ENCODE measurements at regions not wholly inside any gene's neighbourhood (a gene's known extent, or its start where the extent isn't known, plus 50 kb on each side); places are given as distances from the start of the nearest gene placed in this dataset.
"Not testable (repeated sequence)": the region's sequence is repeated elsewhere in the genome, so short reads cannot be mapped to it uniquely, and the experiment has no call there.

DNA sequence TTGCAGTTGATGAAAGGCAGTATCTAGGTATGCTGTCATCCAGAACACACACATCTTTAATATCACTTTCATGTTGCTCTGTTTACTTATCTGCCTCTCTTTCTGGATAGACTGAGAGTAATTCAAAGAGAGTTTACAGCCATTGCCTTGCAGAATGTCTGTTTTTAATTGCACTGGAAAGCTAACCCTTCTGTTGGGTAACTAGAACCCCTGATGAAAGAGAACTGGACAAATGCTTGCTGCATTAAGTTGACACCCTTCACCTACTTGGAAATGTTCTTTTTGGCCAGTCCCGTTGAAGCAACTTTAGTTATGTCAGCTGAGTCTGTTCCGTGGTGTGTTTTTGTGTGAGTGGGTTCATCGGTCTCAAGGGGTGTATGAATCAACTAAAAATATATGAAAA, 383.8 kb upstream of the CITED2 start:
- intact Hi-C loops (cut with DNase I) = no loop called here
- no peak for DNase-seq

DNA sequence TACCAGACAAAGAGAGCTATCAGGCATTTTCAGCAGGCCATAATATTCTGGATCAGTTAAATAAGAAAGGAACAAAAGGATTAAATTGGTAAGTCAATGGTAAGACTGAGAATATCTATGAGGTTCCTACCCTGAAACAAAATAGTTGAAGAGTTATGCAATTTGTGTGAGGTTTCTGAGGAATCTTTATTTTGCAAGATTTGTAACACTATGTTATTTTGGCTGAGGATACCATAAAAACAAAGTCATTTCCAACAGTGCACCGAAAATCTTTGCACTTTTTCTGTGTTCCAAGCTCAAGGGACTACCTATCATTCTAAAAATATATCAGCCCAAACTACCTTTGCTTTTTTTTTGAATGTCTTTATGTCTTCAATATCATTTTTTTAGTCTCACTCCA, 383.3 kb upstream of the CITED2 start:
- intact Hi-C loops (cut with DNase I) = no loop called here
- no peak for DNase-seq

GRCh38 chr6:139756381-139756780, 381.9 kb upstream of the CITED2 start:
- intact Hi-C loops (cut with DNase I) = no loop called here
- DNase-seq = no peak

DNA sequence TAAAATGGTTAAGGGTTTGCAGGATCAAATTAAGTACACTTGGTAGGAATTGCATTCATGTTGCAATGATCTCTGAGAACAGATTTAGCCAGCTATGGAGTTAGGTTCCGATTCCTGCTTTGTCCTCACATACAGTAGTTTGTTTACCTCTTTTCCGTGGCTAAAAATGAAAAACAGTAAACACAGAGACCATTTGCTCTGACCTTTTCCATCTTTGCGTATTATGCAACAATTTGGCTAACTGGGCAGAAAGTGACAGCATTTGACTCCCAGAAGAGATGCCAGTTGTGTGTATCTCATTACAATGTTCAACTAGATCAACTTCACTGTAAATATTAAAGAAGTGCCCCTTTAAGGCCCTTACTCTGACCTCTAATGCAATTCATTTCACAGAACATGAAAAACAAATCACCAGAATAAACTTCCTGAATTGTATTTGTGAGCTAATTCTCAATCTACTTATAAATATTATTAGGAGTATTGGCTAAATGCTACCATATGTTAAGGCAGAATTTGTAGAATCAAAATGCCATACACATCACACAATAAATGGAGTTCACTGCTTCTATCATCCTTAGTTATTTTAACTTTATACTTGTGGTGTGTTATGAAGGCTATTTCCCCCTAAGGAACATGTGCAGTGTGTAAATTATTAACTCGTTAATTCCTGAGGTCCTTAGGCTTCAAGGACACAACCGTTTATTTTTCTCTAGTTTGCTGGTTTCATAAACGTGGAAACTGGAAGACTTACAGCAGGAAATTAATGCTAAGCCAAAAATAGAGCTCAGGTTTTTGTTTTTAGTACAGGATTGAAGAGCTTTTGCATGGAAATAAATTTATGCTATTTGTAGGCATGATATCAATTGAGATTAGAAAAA, 380.7 kb upstream of the CITED2 start:
- intact Hi-C loops (cut with DNase I) = no loop called here
- DNase-seq = no peak

DNA sequence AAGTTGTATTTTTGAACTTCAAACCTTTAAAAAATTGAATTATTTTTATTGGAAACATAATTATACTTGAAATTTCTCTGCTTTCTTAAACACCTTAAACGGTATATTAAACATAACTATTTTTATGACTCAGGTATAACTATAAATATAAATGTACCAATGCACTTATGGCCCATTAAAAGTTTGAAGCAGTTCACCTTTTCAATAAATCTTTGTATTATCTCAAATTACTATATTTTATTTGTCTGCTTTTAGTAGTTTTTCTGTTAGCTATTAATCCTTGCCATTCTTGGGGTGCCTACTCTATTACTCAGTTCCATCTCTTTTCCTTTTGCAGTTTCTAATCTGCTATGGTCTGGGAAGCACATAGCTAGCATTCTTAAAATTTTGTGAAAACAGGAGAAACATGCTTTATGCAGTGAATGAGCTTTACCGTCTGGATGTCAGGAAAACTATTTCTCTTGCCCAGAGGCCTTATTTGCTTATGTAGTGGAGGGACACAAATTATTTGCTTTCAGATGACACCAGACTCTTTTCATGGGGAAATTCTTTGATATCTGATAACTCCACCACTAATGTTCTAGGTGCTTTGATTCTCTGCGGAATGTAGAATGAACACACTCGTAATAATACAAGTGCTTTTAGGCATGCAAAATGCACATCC, 378.9 kb upstream of the CITED2 start:
- DNase-seq = no peak
- intact Hi-C loops (cut with DNase I) = no loop called here

DNA sequence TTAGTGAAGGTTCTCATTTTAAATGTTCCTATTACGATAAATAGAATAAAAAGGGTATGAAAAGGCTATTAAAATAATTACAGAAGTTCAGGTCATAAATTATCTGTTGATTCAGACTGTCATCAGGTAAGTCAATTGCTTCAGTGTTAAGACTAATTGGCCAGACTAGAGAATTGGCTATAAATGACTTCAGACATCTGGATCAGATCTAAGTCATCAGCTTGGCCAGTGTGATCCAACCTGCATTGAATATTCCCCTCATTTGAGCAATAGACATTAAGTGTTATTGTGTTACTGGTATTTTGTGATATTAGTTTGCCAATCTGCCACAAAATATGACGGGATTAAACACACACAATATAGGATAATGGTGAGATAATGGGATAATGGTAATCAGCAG, 377.6 kb upstream of the CITED2 start:
- no peak for DNase-seq
- intact Hi-C loops (cut with DNase I) = no loop called here

- intact Hi-C loops (cut with DNase I) = no loop called here
Measured at GRCh38 chr6:139751179-139751578, 376.7 kb upstream of the CITED2 start.

DNA sequence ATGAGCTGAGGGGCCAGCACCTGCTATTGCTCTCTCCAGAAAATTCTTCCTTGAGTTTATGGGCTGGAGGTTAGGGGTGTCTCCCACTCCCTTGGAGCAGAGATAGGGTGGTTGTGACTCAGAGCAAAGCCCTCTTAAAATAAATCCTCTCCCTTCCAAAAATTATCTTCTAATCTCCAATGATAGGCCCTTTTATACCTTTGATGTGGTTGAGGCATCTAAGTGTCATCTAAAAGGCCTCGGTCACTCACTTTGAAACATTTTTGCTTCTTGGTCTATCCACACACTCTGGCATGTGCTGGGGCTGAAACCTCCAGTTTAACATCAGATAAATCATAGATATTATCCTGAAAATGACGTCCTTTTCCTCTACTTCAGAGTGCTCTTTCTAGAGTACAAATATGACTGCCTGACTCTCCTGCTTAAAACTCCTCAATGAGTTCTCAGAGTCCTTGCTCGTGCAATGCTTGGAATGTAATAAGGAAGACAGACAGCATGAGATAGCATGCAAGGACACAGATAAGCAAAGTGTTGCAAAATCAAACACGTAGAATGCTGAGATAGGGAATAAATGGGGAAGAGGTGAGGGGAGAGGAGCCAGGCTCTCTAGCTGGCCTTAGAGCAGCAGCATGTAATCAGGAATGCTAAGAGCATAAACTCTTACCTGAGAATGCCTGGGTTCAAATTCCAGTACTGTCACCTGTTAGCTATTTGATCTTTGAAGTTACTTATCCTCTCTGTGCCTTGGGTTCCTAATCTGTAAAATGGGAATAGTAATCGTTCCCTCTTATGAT, 374.1 kb upstream of the CITED2 start:
- no peak for DNase-seq
- intact Hi-C loops (cut with DNase I) = no loop called here

More at GRCh38 chr6:139751179-139751578, 376.7 kb upstream of the CITED2 start:
- DNase-seq = no peak

DNA sequence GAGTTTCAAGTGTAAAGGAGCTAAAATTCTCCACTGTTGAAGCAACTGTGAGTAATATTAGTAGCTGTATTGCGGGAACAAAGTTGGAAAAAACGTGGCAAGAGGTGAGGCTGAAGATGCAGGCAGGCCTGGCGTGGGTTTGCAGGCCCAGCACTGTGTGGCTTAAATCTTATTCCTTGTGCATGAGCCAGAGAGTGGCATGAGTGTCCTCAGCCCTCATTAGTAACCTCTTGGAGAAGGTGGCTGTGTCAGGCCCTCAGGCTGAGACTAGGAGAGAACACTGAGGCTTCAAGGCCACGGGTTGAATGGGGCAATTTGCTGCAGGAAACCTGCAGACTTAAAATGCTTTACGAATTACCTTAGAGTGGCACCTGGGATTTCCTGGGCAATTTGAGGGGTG, 372.7 kb upstream of the CITED2 start:
- no peak for DNase-seq
- intact Hi-C loops (cut with DNase I) = no loop called here

DNA sequence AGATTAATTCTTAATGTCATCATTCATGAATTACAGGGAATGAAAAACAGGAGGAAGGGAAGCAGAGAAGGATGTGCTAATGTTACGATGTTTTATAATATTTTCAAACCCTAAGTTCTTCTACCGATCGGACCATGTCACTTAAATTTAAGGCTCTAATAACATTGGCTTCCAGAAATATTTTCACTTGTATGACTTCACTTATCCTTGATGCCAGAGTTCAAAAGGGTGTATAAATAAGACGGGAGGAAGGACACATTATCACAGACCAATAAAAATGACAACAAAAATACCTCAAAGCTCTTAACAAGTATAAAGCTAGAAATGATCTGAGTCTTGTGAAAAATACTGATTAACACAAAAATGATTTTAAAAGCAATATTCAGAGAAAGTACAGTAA, 370.4 kb upstream of the CITED2 start:
- no peak for DNase-seq
- intact Hi-C loops (cut with DNase I) = no loop called here

DNA sequence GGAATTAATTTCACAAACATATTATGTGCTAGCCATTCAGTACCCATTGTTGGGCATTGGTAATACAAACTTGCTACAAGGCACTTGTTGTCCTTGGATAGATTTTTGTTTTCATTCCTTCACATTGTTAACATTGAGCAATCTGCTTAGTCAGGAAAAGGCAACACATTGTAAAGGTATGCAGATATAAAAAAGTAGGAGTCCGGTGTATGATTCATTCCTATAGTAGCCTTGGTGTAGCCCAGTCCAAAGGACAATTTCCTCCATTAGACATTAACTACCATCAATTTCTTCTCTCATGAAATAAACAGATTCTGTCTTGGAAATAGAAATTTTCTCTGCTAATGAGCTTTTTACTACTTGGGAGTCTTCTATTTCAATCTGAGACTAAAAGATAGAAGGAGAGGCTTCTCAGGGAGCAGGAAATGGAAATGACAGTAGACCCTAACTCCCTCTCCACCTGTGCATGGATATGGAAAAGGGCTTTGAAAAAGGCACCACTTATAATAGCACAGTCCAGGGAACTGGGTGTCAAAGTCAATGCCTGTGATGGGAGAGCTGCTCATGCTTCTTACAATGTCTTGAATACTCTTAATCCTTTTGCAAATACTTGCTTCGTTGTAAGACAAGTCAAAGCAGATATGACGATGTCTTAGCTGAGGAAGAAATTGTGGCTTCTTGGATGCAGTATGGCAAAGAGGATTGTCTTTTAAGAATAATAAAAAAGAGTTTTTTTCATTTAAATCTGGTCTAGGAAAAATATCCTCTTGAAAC, 369.4 kb upstream of the CITED2 start:
- intact Hi-C loops (cut with DNase I) = no loop called here
- DNase-seq = no peak

DNA sequence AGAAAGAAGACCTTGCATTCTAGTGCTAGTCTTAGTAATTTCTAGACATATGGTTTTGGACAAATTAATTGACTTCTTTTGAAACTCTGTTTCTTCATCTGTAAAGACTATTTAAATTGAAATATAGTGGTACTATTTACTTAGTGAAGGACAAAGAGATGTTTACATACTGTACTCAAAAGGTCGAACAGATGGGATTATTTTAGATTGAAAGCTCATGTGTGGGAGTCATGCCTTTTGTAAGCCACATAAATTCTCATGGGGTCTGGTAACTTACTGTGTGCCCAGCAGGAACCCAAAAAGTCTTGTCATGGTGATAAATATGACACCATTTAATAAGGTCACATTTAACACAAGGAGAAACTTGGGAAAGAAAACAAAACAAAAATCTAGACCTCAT, 368.2 kb upstream of the CITED2 start:
- no peak for DNase-seq
- intact Hi-C loops (cut with DNase I) = no loop called here

DNA sequence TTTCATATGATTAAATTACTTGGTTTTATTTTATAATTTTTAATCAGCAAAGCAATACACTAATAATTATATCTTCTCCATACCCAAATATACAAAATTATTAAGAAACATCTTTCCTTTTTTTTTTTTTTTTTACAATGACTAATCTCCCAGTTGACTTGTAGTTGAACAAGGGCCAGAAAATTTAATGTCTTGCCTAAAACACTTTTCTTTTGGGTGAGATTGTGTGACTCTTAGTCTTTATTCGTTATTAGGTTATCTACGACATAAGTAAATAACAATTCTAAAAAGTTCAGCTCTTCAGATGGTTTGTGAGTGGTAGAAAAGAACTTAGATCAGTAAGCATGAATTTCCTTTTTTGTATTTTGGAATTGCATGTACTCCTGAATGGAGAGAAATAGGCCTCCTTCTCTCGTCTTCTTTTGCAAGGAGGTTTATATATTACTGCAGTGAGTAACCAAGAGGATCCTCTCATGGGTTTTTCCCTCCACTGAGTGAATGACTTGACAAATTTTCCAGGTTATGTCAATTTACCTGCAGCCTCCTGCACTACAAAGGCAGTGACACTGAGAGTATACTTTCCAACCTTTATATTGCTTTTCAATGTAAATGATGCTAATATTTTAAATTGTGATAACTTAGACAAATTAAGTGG, 364.5 kb upstream of the CITED2 start:
- DNase-seq = peak in 1 of 42 donors; percentile 4
- intact Hi-C loops (cut with DNase I) = no loop called here

- no peak for DNase-seq
- intact Hi-C loops (cut with DNase I) = no loop called here
Measured at GRCh38 chr6:139736325-139736906, 362.0 kb upstream of the CITED2 start.

DNA sequence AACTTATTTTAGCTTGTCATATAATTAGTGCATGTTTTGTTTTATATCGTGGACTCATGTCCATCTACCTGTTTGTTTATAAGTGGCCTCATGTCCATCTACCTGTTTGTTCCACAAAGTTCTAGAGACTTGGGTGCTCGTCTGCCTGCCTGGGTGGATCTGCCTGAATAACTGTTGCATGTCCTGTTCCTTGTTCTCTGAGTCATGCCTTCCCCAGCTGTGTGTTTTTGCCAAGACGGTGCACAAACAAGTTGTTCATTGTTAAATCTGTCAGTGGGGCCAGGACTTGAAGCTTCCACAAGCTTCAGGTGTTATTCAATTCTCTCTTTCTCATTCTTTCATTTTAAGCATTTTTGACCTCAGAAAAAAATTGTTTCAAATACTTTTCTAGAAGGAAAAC, 358.0 kb upstream of the CITED2 start:
- intact Hi-C loops (cut with DNase I) = no loop called here
- DNase-seq = no peak

GRCh38 chr6:139730340-139730974, 356.0 kb upstream of the CITED2 start:
- intact Hi-C loops (cut with DNase I) = no loop called here
- DNase-seq = no peak

DNA sequence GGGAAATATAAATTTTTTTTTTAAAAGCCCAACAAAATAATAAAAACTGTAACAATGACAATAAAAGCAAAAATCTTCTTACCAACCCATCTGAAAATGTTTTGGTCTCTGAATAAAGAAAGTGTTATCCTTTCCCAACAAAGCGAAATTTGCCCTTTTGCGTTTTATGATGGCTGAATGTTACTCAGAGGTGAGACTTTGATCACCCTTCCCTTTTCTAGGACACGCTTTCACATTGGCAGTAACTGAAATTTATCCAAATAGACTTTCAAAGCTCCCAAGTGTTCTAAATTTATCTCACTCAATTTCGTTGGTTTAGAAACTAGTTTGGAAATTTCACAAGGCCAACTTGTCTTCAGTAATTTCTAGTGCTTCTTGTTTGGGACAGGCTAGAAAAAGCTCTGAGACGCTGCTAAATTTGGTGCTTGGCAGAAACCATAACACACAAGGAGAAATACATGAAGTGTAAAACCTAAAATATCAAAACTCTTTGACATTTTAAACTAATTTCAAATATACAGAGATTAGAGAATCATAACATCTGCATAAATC, 354.5 kb upstream of the CITED2 start:
- intact Hi-C loops (cut with DNase I) = no loop called here
- DNase-seq = no peak

- intact Hi-C loops (cut with DNase I) = not testable (repeated sequence)
Measured at GRCh38 chr6:139726272-139726671, 351.8 kb upstream of the CITED2 start.

More at GRCh38 chr6:139726272-139726671, 351.8 kb upstream of the CITED2 start:
- not testable (repeated sequence) for DNase-seq

Data from head of caudate nucleus (tissue), 42 donors.